ENCODE measurements at regions not wholly inside any gene's neighbourhood (a gene's known extent, or its start where the extent isn't known, plus 50 kb on each side); places are given as distances from the start of the nearest gene placed in this dataset.

- Histone ChIP-seq H3K4me3 (no peak overlapping the region), H3K36me3 (no peaks in the 10 kb centered on the region), H3K27ac (no peak overlapping the region), H3K4me1 (replicated peaks) (no peaks in the 10 kb centered on the region), H3K27me3 (replicated peaks) (no peaks in the 10 kb centered on the region), H3K9me3 (replicated peaks) (no peaks in the 10 kb centered on the region)
- DNase-seq (ENCODE audit: low read depth in 1 of 2, low spot score in 2 of 2) = no peak
Observed at GRCh38 chr4:165600959-165601683, 222.3 kb downstream of the CPE start.

- no peak for DNase-seq (ENCODE audit: low read depth in 1 of 2, low spot score in 2 of 2)
- Histone ChIP-seq H3K27ac (no peak overlapping the region), H3K27me3 (replicated peaks) (no peaks in the 10 kb centered on the region), H3K4me1 (replicated peaks) (no peaks in the 10 kb centered on the region), H3K9me3 (replicated peaks) (no peaks in the 10 kb centered on the region), H3K4me3 (no peak overlapping the region), H3K36me3 (no peaks in the 10 kb centered on the region)
Observed at GRCh38 chr4:165602621-165603020, 223.8 kb downstream of the CPE start.

GRCh38 chr4:165604181-165604580, 225.4 kb downstream of the CPE start:
- no peaks in the 10 kb centered on the region for H3K4me1 ChIP-seq (replicated peaks)
- no peak overlapping the region for H3K4me3 ChIP-seq
- H3K9me3 ChIP-seq (replicated peaks) = no peaks in the 10 kb centered on the region
- H3K27me3 ChIP-seq (replicated peaks) = no peaks in the 10 kb centered on the region
- H3K27ac ChIP-seq = no peak overlapping the region
- DNase-seq (ENCODE audit: low read depth in 1 of 2, low spot score in 2 of 2) = no peak
- no peaks in the 10 kb centered on the region for H3K36me3 ChIP-seq

DNA sequence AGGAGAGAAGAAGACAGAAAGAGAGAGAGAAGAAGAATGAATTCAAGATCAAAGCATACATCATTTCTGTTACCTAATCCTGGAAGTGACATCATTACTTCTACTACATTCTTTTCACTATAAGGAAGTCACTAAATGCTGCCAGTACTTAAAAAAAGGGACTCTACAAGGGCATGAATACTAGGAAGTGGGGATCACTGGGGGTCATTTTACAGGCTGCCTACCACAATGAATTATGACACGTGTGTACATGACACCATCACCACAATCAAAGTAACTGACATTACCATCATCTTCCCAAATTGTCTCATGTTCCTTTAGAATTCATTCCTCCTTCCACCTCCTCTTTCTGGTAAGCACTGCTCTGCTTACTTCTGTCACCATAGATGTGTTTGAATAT, 227.0 kb downstream of the CPE start:
- Histone ChIP-seq H3K4me1 (replicated peaks) (no peaks in the 10 kb centered on the region), H3K27ac (no peak overlapping the region), H3K4me3 (no peak overlapping the region), H3K36me3 (no peaks in the 10 kb centered on the region), H3K9me3 (replicated peaks) (no peaks in the 10 kb centered on the region), H3K27me3 (replicated peaks) (no peaks in the 10 kb centered on the region)
- DNase-seq (ENCODE audit: low read depth in 1 of 2, low spot score in 2 of 2) = no peak

- Histone ChIP-seq H3K27ac (no peak overlapping the region), H3K4me1 (replicated peaks) (no peaks in the 10 kb centered on the region), H3K36me3 (no peaks in the 10 kb centered on the region), H3K27me3 (replicated peaks) (no peaks in the 10 kb centered on the region), H3K9me3 (replicated peaks) (no peaks in the 10 kb centered on the region), H3K4me3 (no peak overlapping the region)
- DNase-seq (ENCODE audit: low read depth in 1 of 2, low spot score in 2 of 2) = no peak
Observed at GRCh38 chr4:165606465-165607205, 227.8 kb downstream of the CPE start.

DNA sequence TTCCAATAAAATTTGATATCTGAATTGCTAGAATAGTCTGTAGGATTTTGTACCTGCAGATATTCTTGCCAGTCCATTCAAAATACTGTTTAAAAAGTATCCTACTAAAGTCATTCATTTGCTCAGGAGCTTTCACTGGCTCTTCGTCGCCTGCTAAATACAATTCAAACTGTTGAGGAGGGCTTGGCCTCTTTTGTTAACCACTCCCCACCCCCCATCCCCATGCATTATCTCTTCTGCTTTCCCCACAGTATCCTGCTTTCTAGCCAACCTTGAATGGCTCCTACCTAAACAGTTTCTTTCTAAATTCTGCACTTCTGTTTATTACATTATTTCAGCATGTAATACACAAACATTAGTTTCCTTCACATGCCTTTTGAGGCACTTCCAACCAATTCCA, 230.8 kb downstream of the CPE start:
- no peaks in the 10 kb centered on the region for H3K4me1 ChIP-seq (replicated peaks)

DNA sequence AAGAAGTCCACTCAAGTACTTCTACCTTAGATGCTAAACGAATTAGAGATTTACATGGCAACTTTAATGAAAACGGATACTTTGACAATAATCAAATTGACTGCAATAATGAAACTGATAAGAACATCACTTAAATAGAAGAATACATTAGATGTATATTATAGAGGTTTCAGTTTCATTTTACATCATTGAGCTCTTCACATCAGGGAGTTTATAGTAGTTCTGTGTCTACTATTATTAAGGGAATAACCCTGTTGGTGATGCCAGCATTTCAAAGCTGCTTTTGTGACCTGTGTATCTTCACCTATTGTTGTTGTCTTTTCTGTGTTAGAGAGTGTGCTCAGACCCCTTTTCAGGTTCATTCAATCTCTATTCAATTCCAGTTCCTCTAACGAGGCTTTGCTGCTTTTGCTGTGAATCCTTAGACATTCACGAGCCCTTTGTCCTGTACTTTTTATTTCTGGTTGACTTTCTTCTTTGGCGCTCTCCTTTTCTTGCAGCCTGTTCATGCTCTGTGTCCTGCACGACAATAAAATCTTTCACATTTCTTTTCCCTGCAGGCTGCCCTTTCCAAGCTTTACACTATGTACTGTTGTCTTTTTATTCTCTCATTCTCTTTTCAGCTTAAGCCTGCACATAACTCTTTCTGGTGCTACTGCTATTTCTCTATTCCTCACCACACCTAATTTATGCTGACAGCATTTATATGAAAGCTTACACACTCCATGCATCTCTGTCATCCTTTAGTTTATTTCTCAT, 232.1 kb downstream of the CPE start:
- Histone ChIP-seq H3K4me1 (replicated peaks) (no peaks in the 10 kb centered on the region), H3K4me3 (no peak overlapping the region), H3K27ac (no peak overlapping the region), H3K36me3 (no peaks in the 10 kb centered on the region), H3K27me3 (replicated peaks) (no peaks in the 10 kb centered on the region), H3K9me3 (replicated peaks) (no peaks in the 10 kb centered on the region)
- no peak for DNase-seq (ENCODE audit: low read depth in 1 of 2, low spot score in 2 of 2)

More for the DNA sequence above, 230.8 kb downstream of the CPE start:
- H3K4me3 ChIP-seq = no peak overlapping the region
- no peak for DNase-seq (ENCODE audit: low read depth in 1 of 2, low spot score in 2 of 2)
- H3K27me3 ChIP-seq (replicated peaks) = no peaks in the 10 kb centered on the region
- no peaks in the 10 kb centered on the region for H3K36me3 ChIP-seq
- H3K9me3 ChIP-seq (replicated peaks) = no peaks in the 10 kb centered on the region
- H3K27ac ChIP-seq = no peak overlapping the region

- no peaks in the 10 kb centered on the region for H3K4me1 ChIP-seq (replicated peaks)
- no peak overlapping the region for H3K4me3 ChIP-seq
- H3K36me3 ChIP-seq = no peaks in the 10 kb centered on the region
- H3K27ac ChIP-seq = no peak overlapping the region
- H3K27me3 ChIP-seq (replicated peaks) = no peaks in the 10 kb centered on the region
- no peak for DNase-seq (ENCODE audit: low read depth in 1 of 2, low spot score in 2 of 2)
- H3K9me3 ChIP-seq (replicated peaks) = no peaks in the 10 kb centered on the region
Observed at GRCh38 chr4:165612936-165613335, 234.1 kb downstream of the CPE start.

- no peak for DNase-seq (ENCODE audit: low read depth in 1 of 2, low spot score in 2 of 2)
- Histone ChIP-seq H3K4me3 (no peak overlapping the region), H3K4me1 (replicated peaks) (no peaks in the 10 kb centered on the region), H3K9me3 (replicated peaks) (no peaks in the 10 kb centered on the region), H3K27ac (no peak overlapping the region), H3K27me3 (replicated peaks) (no peaks in the 10 kb centered on the region), H3K36me3 (no peaks in the 10 kb centered on the region)
Observed at GRCh38 chr4:165613581-165613980, 234.8 kb downstream of the CPE start.

GRCh38 chr4:165620913-165621312, 242.1 kb downstream of the CPE start:
- H3K9me3 ChIP-seq (replicated peaks) = no peaks in the 10 kb centered on the region
- no peaks in the 10 kb centered on the region for H3K36me3 ChIP-seq
- no peaks in the 10 kb centered on the region for H3K4me1 ChIP-seq (replicated peaks)
- no peak for DNase-seq (ENCODE audit: low read depth in 1 of 2, low spot score in 2 of 2)
- H3K4me3 ChIP-seq = no peak overlapping the region
- H3K27ac ChIP-seq = no peak overlapping the region
- H3K27me3 ChIP-seq (replicated peaks) = no peaks in the 10 kb centered on the region

DNA sequence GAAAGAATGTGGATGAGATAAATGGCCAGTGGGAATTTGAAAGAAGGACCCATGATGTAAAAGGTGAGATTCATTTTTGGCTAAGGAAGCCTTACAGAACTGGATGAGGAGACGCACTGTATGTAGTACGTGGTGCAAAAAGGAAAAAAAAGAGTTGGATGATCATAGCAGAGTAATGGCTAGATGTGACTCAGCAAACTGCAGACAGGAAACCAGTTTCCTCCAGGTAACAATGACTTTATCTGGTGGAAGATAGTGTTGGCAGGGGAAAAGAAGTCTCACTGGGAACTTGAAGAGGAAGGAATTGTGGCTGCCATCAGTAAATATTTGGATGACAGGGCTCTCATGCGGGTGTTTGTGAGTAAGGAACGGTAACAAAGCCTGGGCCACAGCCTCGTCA, 243.2 kb downstream of the CPE start:
- no peak overlapping the region for H3K4me3 ChIP-seq
- H3K9me3 ChIP-seq (replicated peaks) = no peaks in the 10 kb centered on the region
- DNase-seq (ENCODE audit: low read depth in 1 of 2, low spot score in 2 of 2) = no peak
- no peaks in the 10 kb centered on the region for H3K27me3 ChIP-seq (replicated peaks)
- H3K36me3 ChIP-seq = no peaks in the 10 kb centered on the region
- H3K27ac ChIP-seq = no peak overlapping the region
- no peaks in the 10 kb centered on the region for H3K4me1 ChIP-seq (replicated peaks)

- H3K27ac ChIP-seq = no peak overlapping the region
- H3K9me3 ChIP-seq (replicated peaks) = no peaks in the 10 kb centered on the region
- H3K36me3 ChIP-seq = no peaks in the 10 kb centered on the region
- DNase-seq (ENCODE audit: low read depth in 1 of 2, low spot score in 2 of 2) = no peak
- H3K4me3 ChIP-seq = no peak overlapping the region
- no peaks in the 10 kb centered on the region for H3K27me3 ChIP-seq (replicated peaks)
- H3K4me1 ChIP-seq (replicated peaks) = no peaks in the 10 kb centered on the region
Observed at GRCh38 chr4:165625281-165625680, 246.5 kb downstream of the CPE start.

DNA sequence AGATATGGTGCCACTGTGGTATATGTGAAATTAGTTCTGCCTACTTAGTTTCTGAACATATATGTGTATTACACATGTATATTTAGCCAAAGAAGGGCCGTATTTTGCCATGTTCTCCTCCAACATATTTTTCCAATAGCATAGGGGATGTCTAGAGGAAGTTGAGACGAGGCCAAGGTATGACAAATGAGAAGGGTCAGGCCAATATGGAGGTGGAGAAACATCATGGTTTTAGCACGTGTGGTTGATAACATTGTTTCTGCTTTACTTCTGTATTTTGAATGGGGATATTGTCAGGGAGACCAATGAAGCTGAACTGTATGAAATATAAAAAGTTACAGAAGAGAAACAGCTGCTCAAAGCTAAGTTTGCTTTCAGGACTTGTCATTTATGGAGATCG, 246.7 kb upstream of the TLL1 start:
- Histone ChIP-seq H3K4me1 (replicated peaks) (no peaks in the 10 kb centered on the region), H3K9me3 (replicated peaks) (no peaks in the 10 kb centered on the region), H3K27ac (no peak overlapping the region), H3K27me3 (replicated peaks) (no peaks in the 10 kb centered on the region), H3K4me3 (no peak overlapping the region), H3K36me3 (no peaks in the 10 kb centered on the region)
- DNase-seq (ENCODE audit: low read depth in 1 of 2, low spot score in 2 of 2) = no peak

GRCh38 chr4:165627128-165627527, 245.9 kb upstream of the TLL1 start:
- Histone ChIP-seq H3K9me3 (replicated peaks) (no peaks in the 10 kb centered on the region), H3K4me1 (replicated peaks) (no peaks in the 10 kb centered on the region), H3K36me3 (no peaks in the 10 kb centered on the region), H3K4me3 (no peak overlapping the region), H3K27ac (no peak overlapping the region), H3K27me3 (replicated peaks) (no peaks in the 10 kb centered on the region)
- no peak for DNase-seq (ENCODE audit: low read depth in 1 of 2, low spot score in 2 of 2)
